ENCODE measurements at regions not wholly inside any gene's neighbourhood (a gene's known extent, or its start where the extent isn't known, plus 50 kb on each side); places are given as distances from the start of the nearest gene placed in this dataset.

DNA sequence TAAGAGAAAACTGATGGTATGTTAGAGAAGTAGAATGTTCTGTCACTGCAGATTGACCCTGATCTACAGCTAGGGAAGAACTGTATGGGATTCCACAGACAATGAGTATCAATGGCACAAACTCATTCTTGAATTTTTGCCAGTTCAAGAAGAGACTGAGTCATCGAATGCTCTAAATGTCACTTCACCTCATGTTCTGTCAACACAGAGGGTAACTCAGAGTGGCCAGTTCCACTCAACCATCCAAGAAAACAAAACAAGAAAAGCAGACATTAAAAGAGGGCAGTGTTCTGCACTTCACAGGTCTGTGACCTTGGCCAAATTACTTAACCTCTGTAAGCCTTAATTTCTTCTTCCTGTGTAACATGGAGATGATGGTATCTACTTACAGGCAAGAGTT lies 132.2 kb upstream of the HMHB1 start:
- TF ChIP-seq, protein P1, sequence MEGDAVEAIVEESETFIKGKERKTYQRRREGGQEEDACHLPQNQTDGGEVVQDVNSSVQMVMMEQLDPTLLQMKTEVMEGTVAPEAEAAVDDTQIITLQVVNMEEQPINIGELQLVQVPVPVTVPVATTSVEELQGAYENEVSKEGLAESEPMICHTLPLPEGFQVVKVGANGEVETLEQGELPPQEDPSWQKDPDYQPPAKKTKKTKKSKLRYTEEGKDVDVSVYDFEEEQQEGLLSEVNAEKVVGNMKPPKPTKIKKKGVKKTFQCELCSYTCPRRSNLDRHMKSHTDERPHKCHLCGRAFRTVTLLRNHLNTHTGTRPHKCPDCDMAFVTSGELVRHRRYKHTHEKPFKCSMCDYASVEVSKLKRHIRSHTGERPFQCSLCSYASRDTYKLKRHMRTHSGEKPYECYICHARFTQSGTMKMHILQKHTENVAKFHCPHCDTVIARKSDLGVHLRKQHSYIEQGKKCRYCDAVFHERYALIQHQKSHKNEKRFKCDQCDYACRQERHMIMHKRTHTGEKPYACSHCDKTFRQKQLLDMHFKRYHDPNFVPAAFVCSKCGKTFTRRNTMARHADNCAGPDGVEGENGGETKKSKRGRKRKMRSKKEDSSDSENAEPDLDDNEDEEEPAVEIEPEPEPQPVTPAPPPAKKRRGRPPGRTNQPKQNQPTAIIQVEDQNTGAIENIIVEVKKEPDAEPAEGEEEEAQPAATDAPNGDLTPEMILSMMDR (IDR thresholded peaks at IDR 0.05) = no peak
- no peak for TF ChIP-seq POLR2A (IDR thresholded peaks at IDR 0.05)

All from uterus (tissue), 2 donors.